ENCODE measurements at regions not wholly inside any gene's neighbourhood (a gene's known extent, or its start where the extent isn't known, plus 50 kb on each side); places are given as distances from the start of the nearest gene placed in this dataset.

GRCh38 chr13:64446372-64446771 is 2783.8 kb downstream of the PCDH9 start:
- TF ChIP-seq POLR2A (IDR thresholded peaks at IDR 0.05) (no peak), CTCF (IDR thresholded peaks at IDR 0.05) (no peak)
